ENCODE measurements at regions not wholly inside any gene's neighbourhood (a gene's known extent, or its start where the extent isn't known, plus 50 kb on each side); places are given as distances from the start of the nearest gene placed in this dataset.
"Not testable (repeated sequence)": the region's sequence is repeated elsewhere in the genome, so short reads cannot be mapped to it uniquely, and the experiment has no call there.

DNA sequence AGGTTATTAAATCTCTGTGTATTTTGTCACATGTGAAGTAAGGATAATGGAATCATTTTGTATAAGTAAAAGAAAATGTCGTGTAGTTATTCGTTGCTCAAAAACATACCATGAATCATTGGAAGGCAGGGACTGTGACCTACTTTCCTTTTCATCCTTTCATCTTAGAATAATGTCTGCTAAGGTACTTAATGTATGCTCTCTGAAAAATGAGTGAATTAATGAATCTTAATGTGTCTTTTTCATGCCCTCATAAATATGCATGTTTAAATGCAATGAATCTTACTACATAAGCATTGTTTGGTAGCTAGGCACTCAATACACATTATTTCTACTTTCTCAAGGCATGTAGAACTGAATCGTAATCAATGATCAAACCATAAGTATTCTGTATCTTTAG, 343.9 kb downstream of the MAGEB5 start:
- H3K4me3 Mint-ChIP-seq = no peak overlapping the region
- no peak overlapping the region for H3K27ac Mint-ChIP-seq
- H3F3A ChIP-seq (ENCODE audit: low read depth) = no peaks in the 10 kb centered on the region
- peaks cover 7% of the 10 kb centered on the region for H3K9me3 ChIP-seq (ENCODE audit: low read depth)
- no peaks in the 10 kb centered on the region for H3K79me2 ChIP-seq (ENCODE audit: low read depth)
- no peak overlapping the region for H3K9ac ChIP-seq
- no peaks in the 10 kb centered on the region for H3K4me1 ChIP-seq
- DNase-seq (ENCODE audit: low spot score) = no peak
- no peaks in the 10 kb centered on the region for H4K20me1 ChIP-seq (ENCODE audit: low read depth)
- no peak overlapping the region for H2AFZ ChIP-seq (replicated peaks)
- H3K4me2 ChIP-seq = no peak overlapping the region
- no peaks in the 10 kb centered on the region for H3K4me1 Mint-ChIP-seq
- H3K27me3 ChIP-seq = no peaks in the 10 kb centered on the region
- no peak overlapping the region for H3K4me3 ChIP-seq
- TF ChIP-seq, protein P1, sequence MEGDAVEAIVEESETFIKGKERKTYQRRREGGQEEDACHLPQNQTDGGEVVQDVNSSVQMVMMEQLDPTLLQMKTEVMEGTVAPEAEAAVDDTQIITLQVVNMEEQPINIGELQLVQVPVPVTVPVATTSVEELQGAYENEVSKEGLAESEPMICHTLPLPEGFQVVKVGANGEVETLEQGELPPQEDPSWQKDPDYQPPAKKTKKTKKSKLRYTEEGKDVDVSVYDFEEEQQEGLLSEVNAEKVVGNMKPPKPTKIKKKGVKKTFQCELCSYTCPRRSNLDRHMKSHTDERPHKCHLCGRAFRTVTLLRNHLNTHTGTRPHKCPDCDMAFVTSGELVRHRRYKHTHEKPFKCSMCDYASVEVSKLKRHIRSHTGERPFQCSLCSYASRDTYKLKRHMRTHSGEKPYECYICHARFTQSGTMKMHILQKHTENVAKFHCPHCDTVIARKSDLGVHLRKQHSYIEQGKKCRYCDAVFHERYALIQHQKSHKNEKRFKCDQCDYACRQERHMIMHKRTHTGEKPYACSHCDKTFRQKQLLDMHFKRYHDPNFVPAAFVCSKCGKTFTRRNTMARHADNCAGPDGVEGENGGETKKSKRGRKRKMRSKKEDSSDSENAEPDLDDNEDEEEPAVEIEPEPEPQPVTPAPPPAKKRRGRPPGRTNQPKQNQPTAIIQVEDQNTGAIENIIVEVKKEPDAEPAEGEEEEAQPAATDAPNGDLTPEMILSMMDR (IDR thresholded peaks at IDR 0.05) = no peak
- TF ChIP-seq EZH2 (IDR thresholded peaks at IDR 0.05) (no peak), EZH2phosphoT487 (IDR thresholded peaks at IDR 0.05) (no peak)
- no peaks in the 10 kb centered on the region for H3K36me3 ChIP-seq
- H3K27me3 Mint-ChIP-seq (ENCODE audit: insufficient read depth, low read depth) = no peaks in the 10 kb centered on the region
- no peak overlapping the region for H3K27ac ChIP-seq
- no peaks in the 10 kb centered on the region for H3K9me3 Mint-ChIP-seq
- H3K36me3 Mint-ChIP-seq = no peaks in the 10 kb centered on the region

DNA sequence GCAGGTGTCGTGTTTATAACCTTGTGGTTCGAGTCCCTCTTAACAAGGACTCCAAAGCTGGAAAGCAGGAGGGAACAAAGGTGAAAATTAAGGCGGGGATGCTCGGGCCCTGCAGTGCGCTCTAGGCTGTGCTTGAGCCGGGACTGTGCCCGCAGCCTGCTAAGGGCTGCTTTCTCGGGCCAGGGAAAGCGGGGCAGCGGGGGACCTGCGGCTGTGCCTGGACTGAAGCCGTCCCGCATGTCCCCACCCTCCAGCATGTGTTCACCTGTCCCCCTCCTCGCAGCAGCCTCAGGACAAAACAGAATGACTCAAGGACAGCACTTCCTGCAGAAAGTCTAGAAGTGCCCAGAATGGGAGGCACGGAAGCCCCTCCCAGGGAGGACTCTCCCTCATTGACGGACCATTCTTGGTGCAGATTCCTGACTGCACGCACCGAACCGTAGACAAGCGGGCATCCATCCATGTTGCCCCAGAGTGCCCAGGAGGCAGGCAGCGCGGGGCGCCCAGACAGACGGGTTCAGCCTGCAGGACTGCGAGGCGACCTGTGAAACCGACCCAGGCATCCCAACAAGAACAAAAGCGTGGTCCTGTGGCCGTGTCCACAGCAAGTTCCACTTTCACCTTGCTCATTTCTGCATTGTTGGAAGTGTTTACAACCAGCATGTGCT, 342.9 kb downstream of the MAGEB5 start:
- H3F3A ChIP-seq (ENCODE audit: low read depth) = no peaks in the 10 kb centered on the region
- no peak overlapping the region for H3K4me3 Mint-ChIP-seq
- H3K4me1 ChIP-seq = no peaks in the 10 kb centered on the region
- TF ChIP-seq, protein P1 (IDR thresholded peaks at IDR 0.05) = no peak
- TF ChIP-seq EZH2 (IDR thresholded peaks at IDR 0.05) = no peak
- TF ChIP-seq EZH2phosphoT487 (IDR thresholded peaks at IDR 0.05) = no peak
- peaks cover 7% of the 10 kb centered on the region for H3K9me3 ChIP-seq (ENCODE audit: low read depth)
- H3K27me3 ChIP-seq = no peaks in the 10 kb centered on the region
- no peak overlapping the region for H3K4me3 ChIP-seq
- peaks cover 5% of the 10 kb centered on the region for H3K9me3 Mint-ChIP-seq
- no peak overlapping the region for H3K27ac ChIP-seq
- no peak overlapping the region for H3K27ac Mint-ChIP-seq
- no peaks in the 10 kb centered on the region for H3K79me2 ChIP-seq (ENCODE audit: low read depth)
- H4K20me1 ChIP-seq (ENCODE audit: low read depth) = no peaks in the 10 kb centered on the region
- no peak overlapping the region for H3K4me2 ChIP-seq
- no peak overlapping the region for H2AFZ ChIP-seq (replicated peaks)
- no peaks in the 10 kb centered on the region for H3K4me1 Mint-ChIP-seq
- DNase-seq (ENCODE audit: low spot score) = no peak
- H3K27me3 Mint-ChIP-seq (ENCODE audit: insufficient read depth, low read depth) = no peaks in the 10 kb centered on the region
- H3K36me3 ChIP-seq = no peaks in the 10 kb centered on the region
- H3K9ac ChIP-seq = no peak overlapping the region
- H3K36me3 Mint-ChIP-seq = no peaks in the 10 kb centered on the region

DNA sequence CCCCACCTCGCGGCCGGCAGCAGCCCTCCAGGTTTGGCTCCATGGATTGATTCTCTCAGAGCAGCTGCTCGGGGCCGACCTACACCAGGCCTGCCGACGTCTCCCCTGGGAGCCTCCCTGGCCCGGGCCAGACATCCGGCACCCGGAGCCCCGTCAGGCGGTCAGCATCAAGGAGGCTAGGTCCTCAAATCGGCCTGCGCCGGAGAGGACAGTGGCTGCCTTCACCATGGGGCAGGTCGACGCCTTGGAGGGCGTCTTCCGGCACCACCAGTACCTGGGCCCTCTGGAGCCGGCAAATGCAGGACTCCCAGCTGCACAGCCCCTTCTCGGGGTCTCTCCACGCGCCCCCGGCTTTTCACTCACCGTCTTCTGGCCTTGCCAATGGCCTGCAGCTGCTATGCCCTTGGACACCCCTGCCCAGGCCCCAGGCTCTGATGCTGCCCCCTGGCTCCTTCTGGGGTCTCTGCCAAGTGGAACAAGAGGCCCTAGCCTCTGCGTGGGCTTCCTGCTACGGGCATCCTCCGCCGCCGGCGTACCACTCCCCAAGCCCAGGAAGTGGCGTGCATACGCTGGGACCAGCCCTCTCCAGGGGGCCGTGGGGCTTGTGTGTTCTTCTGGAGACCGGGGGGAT, 341.8 kb downstream of the MAGEB5 start:
- Histone ChIP-seq H4K20me1 (ENCODE audit: low read depth) (no peaks in the 10 kb centered on the region), H3K9me3 (ENCODE audit: low read depth) (peaks cover 7% of the 10 kb centered on the region), H3K27me3 (no peaks in the 10 kb centered on the region), H3K36me3 (no peaks in the 10 kb centered on the region), H3K27ac (no peak overlapping the region), H3K4me3 (no peak overlapping the region), H2AFZ (replicated peaks) (no peak overlapping the region), H3K79me2 (ENCODE audit: low read depth) (no peaks in the 10 kb centered on the region), H3F3A (ENCODE audit: low read depth) (no peaks in the 10 kb centered on the region), H3K9ac (no peak overlapping the region), H3K4me2 (no peak overlapping the region), H3K4me1 (no peaks in the 10 kb centered on the region)
- Mint-ChIP-seq H3K9me3 (peaks cover 6% of the 10 kb centered on the region), H3K27ac (no peak overlapping the region), H3K4me3 (no peak overlapping the region), H3K27me3 (ENCODE audit: insufficient read depth, low read depth) (no peaks in the 10 kb centered on the region), H3K36me3 (no peaks in the 10 kb centered on the region), H3K4me1 (no peaks in the 10 kb centered on the region)
- DNase-seq (ENCODE audit: low spot score) = no peak
- TF ChIP-seq EZH2 (IDR thresholded peaks at IDR 0.05) = no peak
- TF ChIP-seq, protein P1 (IDR thresholded peaks at IDR 0.05) = no peak
- no peak for TF ChIP-seq EZH2phosphoT487 (IDR thresholded peaks at IDR 0.05)

DNA sequence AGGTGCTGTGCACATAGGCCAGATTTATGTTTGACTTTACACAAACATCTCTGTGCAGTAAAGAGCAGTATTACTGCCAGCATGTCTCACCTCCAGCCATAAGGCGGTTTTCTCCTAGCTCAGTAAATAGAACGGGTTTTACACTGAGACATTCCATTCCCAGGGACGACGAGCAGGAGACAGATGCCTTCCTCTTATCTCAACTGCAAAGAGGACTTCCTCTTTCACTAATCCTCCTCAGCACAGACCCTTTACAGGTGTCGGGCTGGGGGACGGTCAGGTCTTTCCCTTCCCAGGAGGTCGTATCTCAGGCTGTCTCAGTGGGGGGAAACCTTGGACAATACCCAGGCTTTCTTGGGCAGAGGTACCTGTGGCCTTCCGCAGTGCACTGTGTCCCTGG, 309.8 kb downstream of the MAGEB5 start:
- not testable (repeated sequence) for H3K36me3 Mint-ChIP-seq; H3K4me1 Mint-ChIP-seq; H3K79me2 ChIP-seq (ENCODE audit: low read depth); H3F3A ChIP-seq (ENCODE audit: low read depth); H3K27me3 Mint-ChIP-seq (ENCODE audit: insufficient read depth, low read depth); H2AFZ ChIP-seq (replicated peaks); H3K27me3 ChIP-seq; H4K20me1 ChIP-seq (ENCODE audit: low read depth); DNase-seq (ENCODE audit: low spot score); H3K27ac Mint-ChIP-seq; H3K4me1 ChIP-seq; H3K4me3 ChIP-seq; H3K9ac ChIP-seq; H3K4me2 ChIP-seq; H3K4me3 Mint-ChIP-seq; H3K9me3 ChIP-seq (ENCODE audit: low read depth); H3K27ac ChIP-seq; H3K9me3 Mint-ChIP-seq; H3K36me3 ChIP-seq

Measured in neural progenitor cell (in vitro differentiated cells).